ENCODE measurements at regions not wholly inside any gene's neighbourhood (a gene's known extent, or its start where the extent isn't known, plus 50 kb on each side); places are given as distances from the start of the nearest gene placed in this dataset.

- DNase-seq: no peak
Observed at GRCh38 chr1:115233598-115233997, 104.5 kb downstream of the NGF start.

- DNase-seq: no peak
Observed at GRCh38 chr1:115230281-115230680, 107.8 kb downstream of the NGF start.

- DNase-seq: no peak
Observed at GRCh38 chr1:115229016-115229415, 109.0 kb downstream of the NGF start.

- no peak for DNase-seq
Observed at GRCh38 chr1:115228191-115228590, 109.9 kb downstream of the NGF start.

GRCh38 chr1:115227346-115228082 lies 110.5 kb downstream of the NGF start:
- no peak for DNase-seq

GRCh38 chr1:115225993-115226685 lies 111.9 kb downstream of the NGF start:
- DNase-seq: no peak

GRCh38 chr1:115224636-115225035 lies 113.4 kb downstream of the NGF start:
- DNase-seq: no peak

- DNase-seq: no peak
Observed at GRCh38 chr1:115222616-115223402, 115.2 kb downstream of the NGF start.

- DNase-seq: no peak
Observed at GRCh38 chr1:115220340-115221270, 117.4 kb downstream of the NGF start.

GRCh38 chr1:115219927-115220326 lies 118.1 kb downstream of the NGF start:
- DNase-seq: no peak

- no peak for DNase-seq
Observed at GRCh38 chr1:115218699-115219098, 119.3 kb downstream of the NGF start.

- no peak for DNase-seq
Observed at GRCh38 chr1:115218034-115218405, 120.0 kb downstream of the NGF start.

- no peak for DNase-seq
Observed at GRCh38 chr1:115217150-115218033, 120.7 kb downstream of the NGF start.

GRCh38 chr1:115215703-115216521 lies 122.1 kb downstream of the NGF start:
- DNase-seq: no peak

GRCh38 chr1:115215110-115215509 lies 122.9 kb downstream of the NGF start:
- DNase-seq: no peak

- no peak for DNase-seq
Observed at GRCh38 chr1:115214098-115214497, 124.0 kb downstream of the NGF start.

GRCh38 chr1:115213130-115213529 lies 123.8 kb upstream of the TSPAN2 start:
- no peak for DNase-seq

GRCh38 chr1:115211071-115211745 lies 121.9 kb upstream of the TSPAN2 start:
- no peak for DNase-seq

GRCh38 chr1:115210302-115210711 lies 121.0 kb upstream of the TSPAN2 start:
- DNase-seq: no peak

GRCh38 chr1:115204513-115204912 lies 115.2 kb upstream of the TSPAN2 start:
- no peak for DNase-seq

Measured in activated CD4-positive, alpha-beta T cell treated with anti-CD3 and anti-CD28 coated beads, Interleukin-2, amount 50 U/mL, for 16 hours (primary cell).